ENCODE measurements at regions not wholly inside any gene's neighbourhood (a gene's known extent, or its start where the extent isn't known, plus 50 kb on each side); places are given as distances from the start of the nearest gene placed in this dataset.

DNA sequence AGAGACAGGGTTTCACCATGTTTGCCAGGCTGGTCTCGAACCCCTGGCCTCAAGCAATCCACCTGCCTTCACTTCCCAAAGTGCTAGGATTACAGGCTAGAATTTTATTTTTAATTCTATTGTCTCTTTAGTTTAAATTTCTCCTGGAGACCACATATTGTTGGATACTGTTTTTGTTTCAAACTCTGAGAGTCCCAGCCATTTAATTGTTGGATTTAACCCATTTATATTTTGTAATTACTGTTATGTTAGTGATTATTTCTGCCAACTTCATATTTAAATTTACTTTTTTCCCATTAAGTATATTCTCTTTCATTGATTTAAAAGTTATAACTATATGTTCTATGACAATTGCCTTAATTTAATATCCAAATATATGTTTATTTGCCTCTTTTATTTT lies 185.6 kb downstream of the ZNF248 start:
- Histone ChIP-seq H3K36me3 (replicated peaks; ENCODE audit: low read depth, low read length) (no peaks in the 10 kb centered on the region), H3K4me1 (ENCODE audit: low read length) (peaks cover 8% of the 10 kb centered on the region), H3K9ac (ENCODE audit: low read length) (no peak overlapping the region), H4K20me1 (ENCODE audit: insufficient read depth, low read length) (no peaks in the 10 kb centered on the region), H3K9me3 (ENCODE audit: insufficient read depth, low read length) (no peaks in the 10 kb centered on the region), H3K27ac (ENCODE audit: low read length) (no peak overlapping the region), H3K4me2 (ENCODE audit: low read length) (no peak overlapping the region), H3K4me3 (ENCODE audit: low read length) (no peak overlapping the region), H3K27me3 (ENCODE audit: low read depth, low read length) (no peaks in the 10 kb centered on the region), H3K79me2 (ENCODE audit: low read length) (no peaks in the 10 kb centered on the region), H2AFZ (ENCODE audit: low read depth, low read length) (no peak overlapping the region)
- TF ChIP-seq, protein P1, sequence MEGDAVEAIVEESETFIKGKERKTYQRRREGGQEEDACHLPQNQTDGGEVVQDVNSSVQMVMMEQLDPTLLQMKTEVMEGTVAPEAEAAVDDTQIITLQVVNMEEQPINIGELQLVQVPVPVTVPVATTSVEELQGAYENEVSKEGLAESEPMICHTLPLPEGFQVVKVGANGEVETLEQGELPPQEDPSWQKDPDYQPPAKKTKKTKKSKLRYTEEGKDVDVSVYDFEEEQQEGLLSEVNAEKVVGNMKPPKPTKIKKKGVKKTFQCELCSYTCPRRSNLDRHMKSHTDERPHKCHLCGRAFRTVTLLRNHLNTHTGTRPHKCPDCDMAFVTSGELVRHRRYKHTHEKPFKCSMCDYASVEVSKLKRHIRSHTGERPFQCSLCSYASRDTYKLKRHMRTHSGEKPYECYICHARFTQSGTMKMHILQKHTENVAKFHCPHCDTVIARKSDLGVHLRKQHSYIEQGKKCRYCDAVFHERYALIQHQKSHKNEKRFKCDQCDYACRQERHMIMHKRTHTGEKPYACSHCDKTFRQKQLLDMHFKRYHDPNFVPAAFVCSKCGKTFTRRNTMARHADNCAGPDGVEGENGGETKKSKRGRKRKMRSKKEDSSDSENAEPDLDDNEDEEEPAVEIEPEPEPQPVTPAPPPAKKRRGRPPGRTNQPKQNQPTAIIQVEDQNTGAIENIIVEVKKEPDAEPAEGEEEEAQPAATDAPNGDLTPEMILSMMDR (IDR thresholded peaks at IDR 0.05; ENCODE audit: low read depth, low read length): no peak
- TF ChIP-seq EZH2phosphoT487 (IDR thresholded peaks at IDR 0.05; ENCODE audit: low read depth): no peak

DNA sequence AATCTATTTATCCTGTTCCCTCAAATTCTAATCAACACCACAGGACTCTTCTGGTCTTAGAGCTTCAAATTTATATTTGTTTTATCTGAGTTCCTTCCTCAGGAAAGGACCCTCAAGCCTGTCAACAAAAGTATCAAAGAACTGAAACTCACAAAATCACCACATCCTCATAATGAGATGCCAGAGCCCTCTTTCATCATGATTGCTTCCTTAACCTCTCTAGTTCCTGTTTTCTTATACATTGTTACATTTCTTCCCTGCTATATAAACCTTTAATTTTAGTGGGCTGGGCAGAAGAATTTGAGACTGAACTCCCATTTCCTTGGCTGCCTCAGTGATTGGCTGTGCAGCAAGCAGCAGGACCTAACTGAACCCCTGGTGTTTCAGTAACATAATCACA lies 189.7 kb downstream of the ZNF248 start:
- H3K9me3 ChIP-seq (ENCODE audit: insufficient read depth, low read length): no peaks in the 10 kb centered on the region
- H3K27ac ChIP-seq (ENCODE audit: low read length): no peak overlapping the region
- no peak overlapping the region for H3K9ac ChIP-seq (ENCODE audit: low read length)
- H3K36me3 ChIP-seq (replicated peaks; ENCODE audit: low read depth, low read length): no peaks in the 10 kb centered on the region
- no peaks in the 10 kb centered on the region for H3K79me2 ChIP-seq (ENCODE audit: low read length)
- TF ChIP-seq, protein P1 (IDR thresholded peaks at IDR 0.05; ENCODE audit: low read depth, low read length): no peak
- no peak for TF ChIP-seq EZH2phosphoT487 (IDR thresholded peaks at IDR 0.05; ENCODE audit: low read depth)
- H2AFZ ChIP-seq (ENCODE audit: low read depth, low read length): no peak overlapping the region
- no peak overlapping the region for H3K4me2 ChIP-seq (ENCODE audit: low read length)
- H4K20me1 ChIP-seq (ENCODE audit: insufficient read depth, low read length): no peaks in the 10 kb centered on the region
- H3K4me3 ChIP-seq (ENCODE audit: low read length): no peak overlapping the region
- no peaks in the 10 kb centered on the region for H3K27me3 ChIP-seq (ENCODE audit: low read depth, low read length)
- peaks cover 8% of the 10 kb centered on the region for H3K4me1 ChIP-seq (ENCODE audit: low read length)

DNA sequence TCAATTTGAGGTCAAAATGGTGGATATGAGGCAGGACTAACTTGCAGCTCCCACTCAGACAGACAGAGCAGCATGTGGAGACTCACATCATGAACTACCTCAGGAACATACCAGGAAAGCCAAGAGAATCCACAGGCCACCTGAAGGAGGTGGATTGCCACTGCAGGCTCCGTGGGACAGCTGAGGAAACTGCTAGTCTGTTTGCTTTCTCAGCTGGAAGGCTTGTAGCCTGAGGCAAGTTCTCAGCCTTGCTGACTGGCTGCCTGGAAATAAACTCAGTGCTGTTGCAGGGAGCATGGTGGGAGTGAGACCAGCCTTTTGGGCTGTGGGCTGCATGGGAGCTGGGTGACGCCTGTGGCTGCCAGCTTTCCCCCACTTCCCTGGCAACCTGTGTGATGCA lies 202.9 kb downstream of the ZNF248 start:
- no peak overlapping the region for H3K4me2 ChIP-seq (ENCODE audit: low read length)
- H3K27ac ChIP-seq (ENCODE audit: low read length): no peak overlapping the region
- H2AFZ ChIP-seq (ENCODE audit: low read depth, low read length): no peak overlapping the region
- H3K4me3 ChIP-seq (ENCODE audit: low read length): no peak overlapping the region
- H3K9me3 ChIP-seq (ENCODE audit: insufficient read depth, low read length): no peaks in the 10 kb centered on the region
- H3K79me2 ChIP-seq (ENCODE audit: low read length): no peaks in the 10 kb centered on the region
- TF ChIP-seq, protein P1 (IDR thresholded peaks at IDR 0.05; ENCODE audit: low read depth, low read length): no peak
- TF ChIP-seq EZH2phosphoT487 (IDR thresholded peaks at IDR 0.05; ENCODE audit: low read depth): no peak
- H3K4me1 ChIP-seq (ENCODE audit: low read length): no peaks in the 10 kb centered on the region
- H3K36me3 ChIP-seq (replicated peaks; ENCODE audit: low read depth, low read length): no peaks in the 10 kb centered on the region
- no peaks in the 10 kb centered on the region for H3K27me3 ChIP-seq (ENCODE audit: low read depth, low read length)
- no peaks in the 10 kb centered on the region for H4K20me1 ChIP-seq (ENCODE audit: insufficient read depth, low read length)
- no peak overlapping the region for H3K9ac ChIP-seq (ENCODE audit: low read length)

DNA sequence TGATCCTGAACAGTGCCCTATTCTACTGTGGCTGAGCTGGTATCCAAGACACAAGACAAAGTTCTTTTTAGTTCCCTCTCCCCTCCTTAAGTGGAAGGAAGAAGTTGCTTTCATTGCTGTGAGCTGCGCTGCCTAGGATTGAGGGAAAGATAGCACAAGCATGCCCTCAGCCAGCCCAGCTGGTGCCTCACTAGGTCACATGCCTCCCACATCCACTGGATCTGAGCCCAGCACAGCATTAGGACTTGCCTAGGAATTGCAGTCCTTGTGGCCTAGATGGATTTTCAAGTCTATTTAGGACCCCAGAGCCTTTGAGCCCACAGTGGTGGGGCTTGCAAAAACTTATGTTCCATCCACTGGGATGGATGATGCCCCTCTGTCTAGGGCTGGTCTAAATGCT lies 214.2 kb downstream of the ZNF248 start:
- no peak overlapping the region for H3K9ac ChIP-seq (ENCODE audit: low read length)
- TF ChIP-seq, protein P1 (IDR thresholded peaks at IDR 0.05; ENCODE audit: low read depth, low read length): no peak
- no peak for TF ChIP-seq EZH2phosphoT487 (IDR thresholded peaks at IDR 0.05; ENCODE audit: low read depth)
- no peaks in the 10 kb centered on the region for H3K9me3 ChIP-seq (ENCODE audit: insufficient read depth, low read length)

More for the DNA sequence above, 214.2 kb downstream of the ZNF248 start:
- Histone ChIP-seq H3K4me3 (ENCODE audit: low read length) (no peak overlapping the region), H4K20me1 (ENCODE audit: insufficient read depth, low read length) (no peaks in the 10 kb centered on the region), H3K4me2 (ENCODE audit: low read length) (no peak overlapping the region), H3K4me1 (ENCODE audit: low read length) (no peaks in the 10 kb centered on the region), H3K79me2 (ENCODE audit: low read length) (no peaks in the 10 kb centered on the region), H3K36me3 (replicated peaks; ENCODE audit: low read depth, low read length) (no peaks in the 10 kb centered on the region), H2AFZ (ENCODE audit: low read depth, low read length) (no peak overlapping the region), H3K27ac (ENCODE audit: low read length) (no peak overlapping the region), H3K27me3 (ENCODE audit: low read depth, low read length) (no peaks in the 10 kb centered on the region)

Data from OCI-LY3 (cell line).